NCI-H146 (cell line): ENCODE measurements at regions not wholly inside any gene's neighbourhood (a gene's known extent, or its start where the extent isn't known, plus 50 kb on each side); places are given as distances from the start of the nearest gene placed in this dataset.

Source experiments
- DNase-seq: peaks from one replicate; lab custom pipeline; 2025; lab: John Stamatoyannopoulos, UW

GRCh38 chr1:37085393-37085792 is 51.1 kb upstream of the GRIK3 start:
- peak; percentile 8 for DNase-seq

GRCh38 chr1:37089750-37090149 is 55.4 kb upstream of the GRIK3 start:
- DNase-seq: no peak

- no peak for DNase-seq
Measured at GRCh38 chr1:37090671-37091070, 56.4 kb upstream of the GRIK3 start.

GRCh38 chr1:37092937-37093336 is 58.6 kb upstream of the GRIK3 start:
- DNase-seq: no peak

- peak; percentile 84 for DNase-seq
Measured at GRCh38 chr1:37094302-37094701, 60.0 kb upstream of the GRIK3 start.

- DNase-seq: peak; percentile 44
Measured at GRCh38 chr1:37096523-37096922, 62.2 kb upstream of the GRIK3 start.

- DNase-seq: no peak
Measured at GRCh38 chr1:37097731-37098130, 63.4 kb upstream of the GRIK3 start.

GRCh38 chr1:37098237-37098636 is 63.9 kb upstream of the GRIK3 start:
- DNase-seq: no peak

- no peak for DNase-seq
Measured at GRCh38 chr1:37100310-37100709, 66.0 kb upstream of the GRIK3 start.

GRCh38 chr1:37102656-37103382 is 68.5 kb upstream of the GRIK3 start:
- no peak for DNase-seq

GRCh38 chr1:37105911-37106310 is 71.6 kb upstream of the GRIK3 start:
- DNase-seq: no peak

- no peak for DNase-seq
Measured at GRCh38 chr1:37107153-37107907, 73.0 kb upstream of the GRIK3 start.

- no peak for DNase-seq
Measured at GRCh38 chr1:37108596-37109188, 74.4 kb upstream of the GRIK3 start.

- no peak for DNase-seq
Measured at GRCh38 chr1:37112430-37112829, 78.1 kb upstream of the GRIK3 start.

GRCh38 chr1:37113285-37113997 is 79.1 kb upstream of the GRIK3 start:
- DNase-seq: no peak

GRCh38 chr1:37118790-37119189 is 84.5 kb upstream of the GRIK3 start:
- no peak for DNase-seq

- no peak for DNase-seq
Measured at GRCh38 chr1:37120279-37120678, 86.0 kb upstream of the GRIK3 start.

GRCh38 chr1:37123276-37124115 is 89.2 kb upstream of the GRIK3 start:
- no peak for DNase-seq

GRCh38 chr1:37124501-37124900 is 90.2 kb upstream of the GRIK3 start:
- DNase-seq: no peak

- DNase-seq: no peak
Measured at GRCh38 chr1:37125295-37125694, 91.0 kb upstream of the GRIK3 start.

GRCh38 chr1:37127254-37127748 is 93.0 kb upstream of the GRIK3 start:
- DNase-seq: no peak
